HFF-Myc (cell line): ENCODE measurements at regions not wholly inside any gene's neighbourhood (a gene's known extent, or its start where the extent isn't known, plus 50 kb on each side); places are given as distances from the start of the nearest gene placed in this dataset.

Experiments used
- DNase-seq: peaks from one replicate; pipeline ENCODE4 v3.0.0-alpha.2; 2011; ENCODE audit warnings: low read depth; ENCODE audit errors: extremely low read depth
- H3K4me3 ChIP-seq: replicated peaks from 2 replicates; pipeline ENCODE4 v1.5.1; 2011; ENCODE audit warnings: low read depth, mild to moderate bottlenecking, control low read depth, low read length
- CTCF ChIP-seq: IDR thresholded peaks from 2 replicates; pipeline ENCODE4 v1.5.1; 2012; ENCODE audit warnings: mild to moderate bottlenecking, low read depth, low read length, control low read depth; ENCODE audit errors: missing control alignments

GRCh38 chr6:22821664-22822320 lies 252.4 kb downstream of the HDGFL1 start:
- H3K4me3 ChIP-seq: no peak overlapping the region
- DNase-seq: no peak
- no peak for TF ChIP-seq CTCF

GRCh38 chr6:22825210-22825609 lies 255.8 kb downstream of the HDGFL1 start:
- no peak for TF ChIP-seq CTCF

GRCh38 chr6:22826961-22827360 lies 257.6 kb downstream of the HDGFL1 start:
- no peak for DNase-seq
- no peak overlapping the region for H3K4me3 ChIP-seq
- TF ChIP-seq CTCF: no peak

More at GRCh38 chr6:22825210-22825609, 255.8 kb downstream of the HDGFL1 start:
- no peak for DNase-seq
- H3K4me3 ChIP-seq: no peak overlapping the region

GRCh38 chr6:22827760-22828159 lies 258.4 kb downstream of the HDGFL1 start:
- H3K4me3 ChIP-seq: no peak overlapping the region
- no peak for DNase-seq
- no peak for TF ChIP-seq CTCF

- no peak overlapping the region for H3K4me3 ChIP-seq
- TF ChIP-seq CTCF: peak; percentile 64
- peak; percentile 85 for DNase-seq
Observed at GRCh38 chr6:22828179-22829062, 259.1 kb downstream of the HDGFL1 start.

GRCh38 chr6:22829070-22829469 lies 259.7 kb downstream of the HDGFL1 start:
- TF ChIP-seq CTCF: no peak
- DNase-seq: no peak

More at GRCh38 chr6:22829070-22829469, 259.7 kb downstream of the HDGFL1 start:
- H3K4me3 ChIP-seq: no peak overlapping the region
